ENCODE measurements at regions not wholly inside any gene's neighbourhood (a gene's known extent, or its start where the extent isn't known, plus 50 kb on each side); places are given as distances from the start of the nearest gene placed in this dataset.

DNA sequence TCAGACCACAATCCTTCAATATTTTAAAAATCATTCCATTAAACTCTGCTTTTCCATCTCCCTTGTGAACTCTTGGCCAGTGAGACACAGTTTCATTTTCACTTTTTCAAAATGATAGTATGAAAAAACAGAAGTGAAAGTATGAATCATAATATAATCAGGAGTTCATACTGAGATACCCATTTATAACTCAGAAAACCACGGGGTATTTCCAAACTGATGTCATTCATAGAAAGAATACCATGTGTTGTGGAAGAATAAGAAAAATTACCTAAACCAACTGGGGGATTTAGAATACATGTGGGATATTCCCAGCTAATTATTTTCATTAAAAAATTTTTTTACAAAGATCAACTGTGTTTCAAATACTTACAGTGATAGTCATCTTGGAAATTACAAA, 149.9 kb downstream of the MRPL39 start:
- H3K9me3 ChIP-seq (ENCODE audit: low read length): no peaks in the 10 kb centered on the region
- no peak overlapping the region for H3K9ac ChIP-seq (ENCODE audit: low read length)
- no peaks in the 10 kb centered on the region for H3F3A ChIP-seq (ENCODE audit: insufficient read depth, low read length, poor library complexity, severe bottlenecking)
- H3K4me3 ChIP-seq (ENCODE audit: low read length): no peak overlapping the region
- no peak overlapping the region for H2AFZ ChIP-seq (ENCODE audit: low read depth, low read length)
- no peaks in the 10 kb centered on the region for H3K27me3 ChIP-seq (ENCODE audit: insufficient read depth, low read depth, low read length)
- TF ChIP-seq, protein P1, sequence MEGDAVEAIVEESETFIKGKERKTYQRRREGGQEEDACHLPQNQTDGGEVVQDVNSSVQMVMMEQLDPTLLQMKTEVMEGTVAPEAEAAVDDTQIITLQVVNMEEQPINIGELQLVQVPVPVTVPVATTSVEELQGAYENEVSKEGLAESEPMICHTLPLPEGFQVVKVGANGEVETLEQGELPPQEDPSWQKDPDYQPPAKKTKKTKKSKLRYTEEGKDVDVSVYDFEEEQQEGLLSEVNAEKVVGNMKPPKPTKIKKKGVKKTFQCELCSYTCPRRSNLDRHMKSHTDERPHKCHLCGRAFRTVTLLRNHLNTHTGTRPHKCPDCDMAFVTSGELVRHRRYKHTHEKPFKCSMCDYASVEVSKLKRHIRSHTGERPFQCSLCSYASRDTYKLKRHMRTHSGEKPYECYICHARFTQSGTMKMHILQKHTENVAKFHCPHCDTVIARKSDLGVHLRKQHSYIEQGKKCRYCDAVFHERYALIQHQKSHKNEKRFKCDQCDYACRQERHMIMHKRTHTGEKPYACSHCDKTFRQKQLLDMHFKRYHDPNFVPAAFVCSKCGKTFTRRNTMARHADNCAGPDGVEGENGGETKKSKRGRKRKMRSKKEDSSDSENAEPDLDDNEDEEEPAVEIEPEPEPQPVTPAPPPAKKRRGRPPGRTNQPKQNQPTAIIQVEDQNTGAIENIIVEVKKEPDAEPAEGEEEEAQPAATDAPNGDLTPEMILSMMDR (IDR thresholded peaks at IDR 0.05; ENCODE audit: poor library complexity, severe bottlenecking): no peak
- TF ChIP-seq POLR2AphosphoS5 (IDR thresholded peaks at IDR 0.05) (no peak), SMC3 (conservative IDR thresholded peaks at IDR 0.05; ENCODE audit: poor library complexity) (no peak), RAD21 (conservative IDR thresholded peaks at IDR 0.05) (no peak)
- no peak overlapping the region for H3K4me2 ChIP-seq (ENCODE audit: low read length)
- no peaks in the 10 kb centered on the region for H3K79me2 ChIP-seq (replicated peaks; ENCODE audit: insufficient read depth, low read length)
- H3K36me3 ChIP-seq (ENCODE audit: insufficient read depth, low read length): no peaks in the 10 kb centered on the region
- no peaks in the 10 kb centered on the region for H3K9me2 ChIP-seq (ENCODE audit: insufficient read depth, low read length)
- no peaks in the 10 kb centered on the region for H4K20me1 ChIP-seq (ENCODE audit: insufficient read depth)
- no peak overlapping the region for H3K27ac ChIP-seq (ENCODE audit: low read length)

DNA sequence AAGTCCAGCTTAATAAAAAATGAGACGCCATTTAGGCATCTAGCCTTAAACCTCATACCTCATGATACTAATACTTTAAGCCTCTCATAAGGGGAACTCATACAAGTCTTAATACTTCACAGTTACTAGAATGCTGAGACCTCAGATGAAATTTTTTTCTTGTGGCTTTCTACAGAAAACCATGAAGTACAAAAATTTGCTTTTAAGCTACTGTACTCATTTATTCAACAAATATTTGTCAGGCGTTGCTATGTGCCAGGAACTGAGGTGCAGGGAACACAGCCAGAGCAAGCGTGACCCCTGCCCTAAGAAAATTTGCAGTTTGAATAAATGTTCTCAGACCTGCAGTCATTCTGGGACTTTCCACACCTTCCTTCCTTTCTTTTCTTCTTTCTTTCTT, 150.6 kb downstream of the MRPL39 start:
- no peaks in the 10 kb centered on the region for H3F3A ChIP-seq (ENCODE audit: insufficient read depth, low read length, poor library complexity, severe bottlenecking)
- no peak overlapping the region for H3K9ac ChIP-seq (ENCODE audit: low read length)
- H3K9me2 ChIP-seq (ENCODE audit: insufficient read depth, low read length): no peaks in the 10 kb centered on the region
- H3K36me3 ChIP-seq (ENCODE audit: insufficient read depth, low read length): no peaks in the 10 kb centered on the region
- H3K9me3 ChIP-seq (ENCODE audit: low read length): no peaks in the 10 kb centered on the region
- H3K27me3 ChIP-seq (ENCODE audit: insufficient read depth, low read depth, low read length): no peaks in the 10 kb centered on the region
- H3K79me2 ChIP-seq (replicated peaks; ENCODE audit: insufficient read depth, low read length): no peaks in the 10 kb centered on the region
- no peak overlapping the region for H2AFZ ChIP-seq (ENCODE audit: low read depth, low read length)
- H3K4me2 ChIP-seq (ENCODE audit: low read length): no peak overlapping the region
- H3K27ac ChIP-seq (ENCODE audit: low read length): no peak overlapping the region
- H3K4me3 ChIP-seq (ENCODE audit: low read length): no peak overlapping the region
- H4K20me1 ChIP-seq (ENCODE audit: insufficient read depth): no peaks in the 10 kb centered on the region
- TF ChIP-seq EP300 (conservative IDR thresholded peaks at IDR 0.05; ENCODE audit: poor library complexity, severe bottlenecking) (no peak), RAD21 (conservative IDR thresholded peaks at IDR 0.05) (no peak), MXI1 (conservative IDR thresholded peaks at IDR 0.05; ENCODE audit: poor library complexity, severe bottlenecking) (no peak)

- Histone ChIP-seq H2AFZ (ENCODE audit: low read depth, low read length) (no peak overlapping the region), H3K4me3 (ENCODE audit: low read length) (no peak overlapping the region), H3K4me2 (ENCODE audit: low read length) (no peak overlapping the region), H3F3A (ENCODE audit: insufficient read depth, low read length, poor library complexity, severe bottlenecking) (no peaks in the 10 kb centered on the region), H3K27me3 (ENCODE audit: insufficient read depth, low read depth, low read length) (no peaks in the 10 kb centered on the region), H3K9me2 (ENCODE audit: insufficient read depth, low read length) (no peaks in the 10 kb centered on the region), H3K27ac (ENCODE audit: low read length) (no peak overlapping the region), H4K20me1 (ENCODE audit: insufficient read depth) (no peaks in the 10 kb centered on the region), H3K79me2 (replicated peaks; ENCODE audit: insufficient read depth, low read length) (no peaks in the 10 kb centered on the region), H3K9ac (ENCODE audit: low read length) (no peak overlapping the region), H3K36me3 (ENCODE audit: insufficient read depth, low read length) (no peaks in the 10 kb centered on the region), H3K9me3 (ENCODE audit: low read length) (no peaks in the 10 kb centered on the region)
- TF ChIP-seq MXI1 (conservative IDR thresholded peaks at IDR 0.05; ENCODE audit: poor library complexity, severe bottlenecking) (no peak), RAD21 (conservative IDR thresholded peaks at IDR 0.05) (no peak), TAF1 (IDR thresholded peaks at IDR 0.05; ENCODE audit: low read depth) (no peak), EZH2 (IDR thresholded peaks at IDR 0.05; ENCODE audit: borderline replicate concordance, insufficient read depth, low read length, poor library complexity, severe bottlenecking) (no peak), POLR2AphosphoS5 (IDR thresholded peaks at IDR 0.05) (no peak), EP300 (conservative IDR thresholded peaks at IDR 0.05; ENCODE audit: poor library complexity, severe bottlenecking) (no peak), REST (IDR thresholded peaks at IDR 0.05; ENCODE audit: borderline replicate concordance) (no peak), SMC3 (conservative IDR thresholded peaks at IDR 0.05; ENCODE audit: poor library complexity) (no peak)
- TF ChIP-seq, protein P1 (IDR thresholded peaks at IDR 0.05; ENCODE audit: poor library complexity, severe bottlenecking): no peak
Measured at GRCh38 chr21:25453524-25453923, 153.8 kb downstream of the MRPL39 start.

All from neural cell (in vitro differentiated cells).